ENCODE measurements at regions not wholly inside any gene's neighbourhood (a gene's known extent, or its start where the extent isn't known, plus 50 kb on each side); places are given as distances from the start of the nearest gene placed in this dataset.

GRCh38 chrY:8437510-8437909 lies 899.8 kb upstream of the TSPY4 start:
- TF ChIP-seq, protein P1, sequence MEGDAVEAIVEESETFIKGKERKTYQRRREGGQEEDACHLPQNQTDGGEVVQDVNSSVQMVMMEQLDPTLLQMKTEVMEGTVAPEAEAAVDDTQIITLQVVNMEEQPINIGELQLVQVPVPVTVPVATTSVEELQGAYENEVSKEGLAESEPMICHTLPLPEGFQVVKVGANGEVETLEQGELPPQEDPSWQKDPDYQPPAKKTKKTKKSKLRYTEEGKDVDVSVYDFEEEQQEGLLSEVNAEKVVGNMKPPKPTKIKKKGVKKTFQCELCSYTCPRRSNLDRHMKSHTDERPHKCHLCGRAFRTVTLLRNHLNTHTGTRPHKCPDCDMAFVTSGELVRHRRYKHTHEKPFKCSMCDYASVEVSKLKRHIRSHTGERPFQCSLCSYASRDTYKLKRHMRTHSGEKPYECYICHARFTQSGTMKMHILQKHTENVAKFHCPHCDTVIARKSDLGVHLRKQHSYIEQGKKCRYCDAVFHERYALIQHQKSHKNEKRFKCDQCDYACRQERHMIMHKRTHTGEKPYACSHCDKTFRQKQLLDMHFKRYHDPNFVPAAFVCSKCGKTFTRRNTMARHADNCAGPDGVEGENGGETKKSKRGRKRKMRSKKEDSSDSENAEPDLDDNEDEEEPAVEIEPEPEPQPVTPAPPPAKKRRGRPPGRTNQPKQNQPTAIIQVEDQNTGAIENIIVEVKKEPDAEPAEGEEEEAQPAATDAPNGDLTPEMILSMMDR (conservative IDR thresholded peaks at IDR 0.05 in 1 of 2, IDR thresholded peaks at IDR 0.05 in 1 of 2; ENCODE audit: low read depth in 1 of 2, low read length in 2 of 2): no peak
- no peak for TF ChIP-seq EZH2 (IDR thresholded peaks at IDR 0.05; ENCODE audit: low read length, missing control alignments)
